Activated gamma-delta T cell treated with anti-CD3 and anti-CD28 coated beads, Interleukin-2, amount 50 U/mL, for 16 hours (primary cell): ENCODE measurements at regions not wholly inside any gene's neighbourhood (a gene's known extent, or its start where the extent isn't known, plus 50 kb on each side); places are given as distances from the start of the nearest gene placed in this dataset.
"Not testable (repeated sequence)": the region's sequence is repeated elsewhere in the genome, so short reads cannot be mapped to it uniquely, and the experiment has no call there.

Source experiments
- DNase-seq: peaks from one replicate; pipeline ENCODE4 v3.0.0-alpha.2; 2020; ENCODE audit warnings: low read depth

GRCh38 chr20:56769921-56770600 lies 141.0 kb downstream of the TFAP2C start:
- DNase-seq = no peak

- no peak for DNase-seq
Observed at GRCh38 chr20:56773749-56774148, 144.6 kb downstream of the TFAP2C start.

- DNase-seq = no peak
Observed at GRCh38 chr20:56774873-56775272, 145.8 kb downstream of the TFAP2C start.

- DNase-seq = no peak
Observed at GRCh38 chr20:56776345-56776744, 147.2 kb downstream of the TFAP2C start.

GRCh38 chr20:56778765-56779195 lies 149.7 kb downstream of the TFAP2C start:
- no peak for DNase-seq

- no peak for DNase-seq
Observed at GRCh38 chr20:56779452-56780143, 150.5 kb downstream of the TFAP2C start.

- no peak for DNase-seq
Observed at GRCh38 chr20:56780266-56780665, 151.2 kb downstream of the TFAP2C start.

GRCh38 chr20:56781108-56781739 lies 152.1 kb downstream of the TFAP2C start:
- DNase-seq = no peak

- DNase-seq = not testable (repeated sequence)
Observed at GRCh38 chr20:56781987-56782560, 153.0 kb downstream of the TFAP2C start.

- not testable (repeated sequence) for DNase-seq
Observed at GRCh38 chr20:56782814-56783213, 153.7 kb downstream of the TFAP2C start.

- no peak for DNase-seq
Observed at GRCh38 chr20:56783826-56784225, 154.7 kb downstream of the TFAP2C start.

GRCh38 chr20:56786503-56786902 lies 157.4 kb downstream of the TFAP2C start:
- no peak for DNase-seq

- no peak for DNase-seq
Observed at GRCh38 chr20:56788041-56788670, 159.1 kb downstream of the TFAP2C start.

GRCh38 chr20:56788671-56789610 lies 159.8 kb downstream of the TFAP2C start:
- no peak for DNase-seq

- DNase-seq = no peak
Observed at GRCh38 chr20:56793916-56794315, 164.8 kb downstream of the TFAP2C start.

- no peak for DNase-seq
Observed at GRCh38 chr20:56795492-56795891, 166.4 kb downstream of the TFAP2C start.

GRCh38 chr20:56796345-56796744 lies 167.2 kb downstream of the TFAP2C start:
- no peak for DNase-seq

- no peak for DNase-seq
Observed at GRCh38 chr20:56797023-56797422, 167.9 kb downstream of the TFAP2C start.

GRCh38 chr20:56798634-56799033 lies 169.5 kb downstream of the TFAP2C start:
- no peak for DNase-seq

- no peak for DNase-seq
Observed at GRCh38 chr20:56799187-56799586, 170.1 kb downstream of the TFAP2C start.

GRCh38 chr20:56800088-56800487 lies 171.0 kb downstream of the TFAP2C start:
- no peak for DNase-seq
